ENCODE measurements at regions not wholly inside any gene's neighbourhood (a gene's known extent, or its start where the extent isn't known, plus 50 kb on each side); places are given as distances from the start of the nearest gene placed in this dataset.

DNA sequence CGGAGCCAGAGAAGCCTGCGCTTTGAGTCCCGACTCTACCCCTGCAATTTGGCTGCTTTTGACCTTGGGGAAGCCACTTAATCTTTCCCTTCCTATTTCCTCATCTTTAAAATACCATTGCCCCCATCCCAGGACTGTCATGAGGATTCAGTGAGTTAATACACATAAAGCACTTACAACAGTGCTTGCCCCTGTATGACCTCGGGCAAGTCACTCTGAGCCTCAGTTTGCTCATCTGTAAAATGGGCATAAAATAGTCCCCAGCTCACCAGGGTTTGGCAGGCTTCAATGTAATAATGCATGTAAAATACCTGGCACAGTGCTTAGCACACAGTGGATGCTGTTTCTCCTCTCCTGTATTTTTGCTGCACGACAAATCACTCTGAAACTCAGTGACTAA, 278.7 kb upstream of the PWP1 start:
- no peak for TF ChIP-seq BHLHE40 (IDR thresholded peaks at IDR 0.05; ENCODE audit: borderline replicate concordance)
- no peak for TF ChIP-seq HDGF (IDR thresholded peaks at IDR 0.05; ENCODE audit: borderline replicate concordance)
- no peak for TF ChIP-seq FOXK2 (IDR thresholded peaks at IDR 0.05)
- no peak for TF ChIP-seq SP1 (IDR thresholded peaks at IDR 0.05)
- TF ChIP-seq CTBP1 (IDR thresholded peaks at IDR 0.05; ENCODE audit: borderline replicate concordance): no peak
- TF ChIP-seq, protein P1, sequence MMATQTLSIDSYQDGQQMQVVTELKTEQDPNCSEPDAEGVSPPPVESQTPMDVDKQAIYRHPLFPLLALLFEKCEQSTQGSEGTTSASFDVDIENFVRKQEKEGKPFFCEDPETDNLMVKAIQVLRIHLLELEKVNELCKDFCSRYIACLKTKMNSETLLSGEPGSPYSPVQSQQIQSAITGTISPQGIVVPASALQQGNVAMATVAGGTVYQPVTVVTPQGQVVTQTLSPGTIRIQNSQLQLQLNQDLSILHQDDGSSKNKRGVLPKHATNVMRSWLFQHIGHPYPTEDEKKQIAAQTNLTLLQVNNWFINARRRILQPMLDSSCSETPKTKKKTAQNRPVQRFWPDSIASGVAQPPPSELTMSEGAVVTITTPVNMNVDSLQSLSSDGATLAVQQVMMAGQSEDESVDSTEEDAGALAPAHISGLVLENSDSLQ (IDR thresholded peaks at IDR 0.05): no peak
- TF ChIP-seq TARDBP (IDR thresholded peaks at IDR 0.05): no peak
- TF ChIP-seq FOXA1 (IDR thresholded peaks at IDR 0.05): no peak
- no peak for TF ChIP-seq ZNF384 (IDR thresholded peaks at IDR 0.05)
- TF ChIP-seq FOXM1 (IDR thresholded peaks at IDR 0.05; ENCODE audit: borderline replicate concordance): no peak
- no peak for TF ChIP-seq NFRKB (IDR thresholded peaks at IDR 0.05)
- no peak for TF ChIP-seq LEF1 (IDR thresholded peaks at IDR 0.05; ENCODE audit: borderline replicate concordance)
- ChIA-PET POLR2A (no interaction called here), CTCF (interaction anchor here (0.6 kb wide), 1 partner anchor 198 kb away, joined by 3 read pairs; no protein-coding TSS in a partner anchor)
- no peak for DNase-seq (ENCODE audit: extremely low spot score)

DNA sequence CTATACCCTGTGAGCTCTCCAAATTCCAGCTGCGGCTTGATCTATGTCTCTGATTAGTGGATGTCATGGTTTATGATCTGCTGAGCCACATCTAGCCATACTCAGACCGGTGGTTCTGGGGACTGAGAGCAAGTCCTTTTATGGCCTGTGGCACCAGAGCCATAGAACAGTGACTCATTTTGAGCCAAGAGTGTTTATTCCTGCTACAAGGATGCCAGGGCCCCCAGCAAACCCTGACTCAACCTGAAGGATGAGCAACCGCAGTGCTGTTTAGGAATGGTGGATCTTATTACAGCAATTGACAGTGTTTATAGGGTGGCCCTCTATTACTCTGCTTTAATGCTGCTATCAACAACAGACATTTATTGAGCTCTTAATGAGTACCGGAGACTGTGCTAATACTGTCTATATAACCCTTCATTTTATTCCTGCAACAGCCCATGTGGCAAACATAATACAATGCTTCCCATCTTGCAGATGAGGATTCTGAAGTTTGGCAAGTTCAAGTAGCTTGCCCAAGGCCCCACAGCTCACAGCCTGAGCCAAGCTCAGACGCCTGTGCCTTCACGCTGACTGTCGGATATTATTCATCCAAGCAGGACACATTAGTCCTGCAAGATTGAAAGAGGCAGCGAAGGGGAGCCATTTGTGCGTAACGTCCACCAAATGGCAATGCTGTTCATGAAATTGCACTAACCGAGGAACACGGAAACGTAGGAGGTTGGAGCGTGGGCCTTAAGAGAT, 273.6 kb upstream of the PWP1 start:
- DNase-seq (ENCODE audit: extremely low spot score): peak; percentile 16
- ChIA-PET CTCF (interaction anchor here (1.9 kb wide), 1 partner anchor 36 kb away, joined by 7 read pairs; no protein-coding TSS in a partner anchor), POLR2A (no interaction called here)
- no peak for TF ChIP-seq SP1 (IDR thresholded peaks at IDR 0.05)
- TF ChIP-seq SUZ12 (IDR thresholded peaks at IDR 0.05): no peak
- no peak for TF ChIP-seq ZNF384 (IDR thresholded peaks at IDR 0.05)
- no peak for TF ChIP-seq HDGF (IDR thresholded peaks at IDR 0.05; ENCODE audit: borderline replicate concordance)
- no peak for TF ChIP-seq FOXM1 (IDR thresholded peaks at IDR 0.05; ENCODE audit: borderline replicate concordance)
- TF ChIP-seq CTBP1 (IDR thresholded peaks at IDR 0.05; ENCODE audit: borderline replicate concordance): no peak

DNA sequence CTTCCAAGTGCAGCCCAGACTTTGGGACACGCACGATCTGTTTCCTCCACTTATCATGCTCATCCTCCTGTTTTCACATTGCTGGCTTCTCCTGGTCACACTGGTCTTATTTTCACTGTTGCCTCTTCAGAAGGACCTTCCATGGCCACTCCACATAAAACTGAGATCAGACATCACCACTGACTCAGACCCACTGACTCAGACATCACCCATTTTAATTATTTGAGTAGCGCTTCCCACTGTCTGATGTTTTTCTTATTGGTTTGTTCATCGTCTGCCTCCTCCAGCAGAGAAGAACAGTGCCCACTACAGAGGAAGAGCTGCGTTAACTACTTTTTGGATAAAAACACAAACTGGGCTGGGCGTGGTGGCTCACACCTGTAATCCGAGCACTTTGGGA, 270.5 kb upstream of the PWP1 start:
- TF ChIP-seq CTBP1 (IDR thresholded peaks at IDR 0.05; ENCODE audit: borderline replicate concordance) (no peak), HDGF (IDR thresholded peaks at IDR 0.05; ENCODE audit: borderline replicate concordance) (no peak), ARNT (IDR thresholded peaks at IDR 0.05) (no peak), FOXA1 (IDR thresholded peaks at IDR 0.05) (no peak), ZNF384 (IDR thresholded peaks at IDR 0.05) (no peak), BHLHE40 (IDR thresholded peaks at IDR 0.05; ENCODE audit: borderline replicate concordance) (no peak), FOXM1 (IDR thresholded peaks at IDR 0.05; ENCODE audit: borderline replicate concordance) (no peak), NFRKB (IDR thresholded peaks at IDR 0.05) (no peak)
- ChIA-PET POLR2A (no interaction called here), CTCF (interaction anchor here (0.6 to 2.7 kb wide), 3 partner anchors 14 to 283 kb away, joined by 3 to 8 read pairs (median 4); no protein-coding TSS in a partner anchor)
- no peak for DNase-seq (ENCODE audit: extremely low spot score)

DNA sequence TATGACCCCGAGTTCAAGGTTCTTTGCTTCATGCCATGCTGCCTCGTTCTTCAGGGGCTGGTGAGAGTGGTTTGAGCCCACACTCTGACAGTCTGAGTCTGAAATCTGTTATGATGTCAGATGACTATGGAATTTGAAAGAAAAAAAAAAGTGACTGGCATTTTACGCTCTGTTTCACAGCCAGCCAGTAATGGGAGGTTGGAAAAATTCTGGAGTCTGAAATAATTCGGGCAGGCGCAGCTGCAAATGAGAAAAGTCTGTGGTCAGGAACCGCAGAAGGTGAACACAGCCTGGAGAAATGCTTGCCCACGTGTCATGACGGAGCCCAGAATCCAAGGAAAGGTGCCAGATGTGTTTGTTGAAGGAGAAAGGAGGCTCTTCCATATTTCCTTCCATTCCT, 269.8 kb upstream of the PWP1 start:
- POLR2A ChIA-PET: no interaction called here
- TF ChIP-seq ELF4 (IDR thresholded peaks at IDR 0.05) (no peak), BHLHE40 (IDR thresholded peaks at IDR 0.05; ENCODE audit: borderline replicate concordance) (no peak), FOXA1 (IDR thresholded peaks at IDR 0.05) (no peak), TARDBP (IDR thresholded peaks at IDR 0.05) (no peak), FOXK2 (IDR thresholded peaks at IDR 0.05) (no peak), FOXM1 (IDR thresholded peaks at IDR 0.05; ENCODE audit: borderline replicate concordance) (no peak), HDGF (IDR thresholded peaks at IDR 0.05; ENCODE audit: borderline replicate concordance) (no peak), SP1 (IDR thresholded peaks at IDR 0.05) (no peak), ZNF384 (IDR thresholded peaks at IDR 0.05) (no peak)
- TF ChIP-seq, protein P1 (IDR thresholded peaks at IDR 0.05): no peak
- DNase-seq (ENCODE audit: extremely low spot score): no peak
- CTCF ChIA-PET: interaction anchor here (0.7 kb wide), 1 partner anchor 36 kb away, joined by 3 read pairs; no protein-coding TSS in a partner anchor

DNA sequence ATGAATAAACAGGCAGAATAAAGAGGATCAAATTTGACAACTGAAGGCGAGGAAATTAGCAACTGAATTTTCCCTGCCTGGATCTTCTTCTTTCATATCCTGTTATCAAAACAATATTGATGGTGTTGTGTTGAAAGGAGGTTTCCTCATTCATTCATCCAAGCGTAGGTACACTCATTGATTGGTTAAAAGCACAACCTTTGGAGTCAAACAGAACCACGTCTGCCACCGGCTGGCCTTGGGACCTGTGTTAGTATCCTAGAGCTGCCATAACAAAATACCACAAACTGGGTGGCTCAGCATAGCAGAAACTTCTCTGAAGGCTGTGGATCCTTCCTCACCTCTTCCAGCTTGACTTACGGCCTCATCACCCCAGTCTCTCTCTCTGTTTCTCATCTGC, 268.6 kb upstream of the PWP1 start:
- ChIA-PET POLR2A (no interaction called here), CTCF (no interaction called here)
- TF ChIP-seq FOXM1 (IDR thresholded peaks at IDR 0.05; ENCODE audit: borderline replicate concordance) (no peak), FOXA1 (IDR thresholded peaks at IDR 0.05) (no peak), BHLHE40 (IDR thresholded peaks at IDR 0.05; ENCODE audit: borderline replicate concordance) (no peak), LEF1 (IDR thresholded peaks at IDR 0.05; ENCODE audit: borderline replicate concordance) (no peak), ELF4 (IDR thresholded peaks at IDR 0.05) (no peak), ARNT (IDR thresholded peaks at IDR 0.05) (no peak)
- no peak for DNase-seq (ENCODE audit: extremely low spot score)

DNA sequence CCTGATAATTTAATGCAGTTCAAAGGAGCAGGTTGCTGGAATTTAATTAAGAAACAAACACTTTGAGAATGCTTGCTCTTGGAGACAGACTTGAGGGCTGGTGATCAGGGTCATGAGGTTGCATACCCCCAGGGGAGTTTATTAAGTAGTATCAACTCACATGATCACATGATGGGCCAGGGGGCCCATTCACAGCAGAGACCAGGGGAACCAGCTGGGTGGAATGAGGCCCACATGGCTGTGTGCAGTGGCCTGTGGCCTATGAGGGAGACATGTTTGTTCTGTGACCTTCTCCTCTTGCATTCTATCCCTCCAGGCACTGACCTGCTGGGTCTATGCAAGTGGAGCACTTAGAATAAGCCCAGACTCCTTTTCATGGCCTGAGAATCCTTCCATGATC, 266.6 kb upstream of the PWP1 start:
- POLR2A ChIA-PET: no interaction called here
- CTCF ChIA-PET: no interaction called here
- TF ChIP-seq FOXA1 (IDR thresholded peaks at IDR 0.05) (no peak), ARNT (IDR thresholded peaks at IDR 0.05) (no peak), SUZ12 (IDR thresholded peaks at IDR 0.05) (no peak), HDGF (IDR thresholded peaks at IDR 0.05; ENCODE audit: borderline replicate concordance) (no peak)
- no peak for DNase-seq (ENCODE audit: extremely low spot score)

DNA sequence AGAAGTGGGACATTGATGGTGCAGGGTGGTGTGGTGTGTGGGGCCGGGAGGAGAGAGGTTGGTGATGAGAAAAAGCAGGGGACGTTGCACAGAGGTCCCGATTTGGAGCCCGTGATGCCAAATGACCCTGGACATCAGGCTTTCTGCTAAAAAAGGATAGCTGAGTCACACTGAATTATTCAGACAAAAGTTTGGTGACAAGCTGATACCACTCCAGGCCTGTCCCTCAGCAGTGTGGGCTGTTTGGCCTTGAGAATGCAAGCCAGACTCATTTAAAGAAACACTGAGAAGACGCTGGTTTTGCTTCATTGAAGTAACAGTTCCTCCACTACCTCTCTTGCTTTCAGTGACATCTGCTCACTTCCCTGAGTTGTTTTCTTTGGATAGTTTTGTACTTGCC, 262.1 kb upstream of the PWP1 start:
- CTCF ChIA-PET: no interaction called here
- POLR2A ChIA-PET: no interaction called here
- TF ChIP-seq CTBP1 (IDR thresholded peaks at IDR 0.05; ENCODE audit: borderline replicate concordance) (no peak), HDGF (IDR thresholded peaks at IDR 0.05; ENCODE audit: borderline replicate concordance) (no peak), SUZ12 (IDR thresholded peaks at IDR 0.05) (no peak), LEF1 (IDR thresholded peaks at IDR 0.05; ENCODE audit: borderline replicate concordance) (no peak), L3MBTL2 (conservative IDR thresholded peaks at IDR 0.05) (no peak), ZNF384 (IDR thresholded peaks at IDR 0.05) (no peak), FOXK2 (IDR thresholded peaks at IDR 0.05) (no peak), FOXM1 (IDR thresholded peaks at IDR 0.05; ENCODE audit: borderline replicate concordance) (no peak), SP1 (IDR thresholded peaks at IDR 0.05) (no peak), BHLHE40 (IDR thresholded peaks at IDR 0.05; ENCODE audit: borderline replicate concordance) (no peak), NFRKB (IDR thresholded peaks at IDR 0.05) (no peak), TARDBP (IDR thresholded peaks at IDR 0.05) (no peak), ELF4 (IDR thresholded peaks at IDR 0.05) (no peak), ARNT (IDR thresholded peaks at IDR 0.05) (no peak), FOXA1 (IDR thresholded peaks at IDR 0.05) (no peak)
- TF ChIP-seq, protein P1 (IDR thresholded peaks at IDR 0.05): no peak
- DNase-seq (ENCODE audit: extremely low spot score): no peak
